Activated naive CD4-positive, alpha-beta T cell treated with anti-CD3 and anti-CD28 coated beads, Interleukin-2, amount 10 ng/mL, durations not matched to agents 7 days and 5 days (primary cell): ENCODE measurements at regions not wholly inside any gene's neighbourhood (a gene's known extent, or its start where the extent isn't known, plus 50 kb on each side); places are given as distances from the start of the nearest gene placed in this dataset.

Experiments
- CTCF ChIA-PET: fragments of 350-600 bp; sonication (Branson Sonifier 250); formaldehyde crosslinking; loops from one replicate; lab custom pipeline; 2021; ENCODE audit warnings: antibody characterized with exemption; lab: Charles Lee
- DNase-seq: peaks from one replicate; pipeline ENCODE4 v3.0.0-alpha.2; 2020
- H3K27ac Mint-ChIP-seq: one replicate; pipeline ENCODE4 v1.8.0; 2021; ENCODE audit warnings: mild to moderate bottlenecking, moderate library complexity, mixed read lengths
- H3K27me3 Mint-ChIP-seq: one replicate; pipeline ENCODE4 v1.8.0; 2021; ENCODE audit warnings: mild to moderate bottlenecking, mixed read lengths
- H3K36me3 Mint-ChIP-seq: one replicate; pipeline ENCODE4 v1.8.0; 2021; ENCODE audit warnings: mixed read lengths
- H3K4me1 Mint-ChIP-seq: one replicate; pipeline ENCODE4 v1.8.0; 2021; ENCODE audit warnings: mixed read lengths
- H3K4me3 Mint-ChIP-seq: one replicate; pipeline ENCODE4 v1.8.0; 2021; ENCODE audit warnings: mild to moderate bottlenecking, moderate library complexity, mixed read lengths
- H3K9me3 Mint-ChIP-seq: one replicate; pipeline ENCODE4 v1.8.0; 2021; ENCODE audit warnings: mixed read lengths

- no peak for DNase-seq
- Mint-ChIP-seq H3K4me3 (no peak overlapping the region), H3K9me3 (no peaks in the 10 kb centered on the region), H3K27me3 (peaks cover 49% of the 10 kb centered on the region), H3K36me3 (no peaks in the 10 kb centered on the region), H3K27ac (no peak overlapping the region), H3K4me1 (no peaks in the 10 kb centered on the region)
- CTCF ChIA-PET: no interaction called here
Observed at GRCh38 chr17:73972901-73973300, 230.6 kb upstream of the RPL38 start.

GRCh38 chr17:73973586-73974409 lies 229.7 kb upstream of the RPL38 start:
- Mint-ChIP-seq H3K4me1 (no peaks in the 10 kb centered on the region), H3K4me3 (no peak overlapping the region), H3K36me3 (no peaks in the 10 kb centered on the region), H3K9me3 (no peaks in the 10 kb centered on the region), H3K27ac (no peak overlapping the region), H3K27me3 (peaks cover 41% of the 10 kb centered on the region)
- CTCF ChIA-PET: no interaction called here
- no peak for DNase-seq

GRCh38 chr17:73974536-73974935 lies 228.9 kb upstream of the RPL38 start:
- no peak overlapping the region for H3K27ac Mint-ChIP-seq
- no peaks in the 10 kb centered on the region for H3K4me1 Mint-ChIP-seq
- no peak for DNase-seq
- no peak overlapping the region for H3K4me3 Mint-ChIP-seq
- peaks cover 39% of the 10 kb centered on the region for H3K27me3 Mint-ChIP-seq
- no peaks in the 10 kb centered on the region for H3K36me3 Mint-ChIP-seq
- CTCF ChIA-PET: no interaction called here
- no peaks in the 10 kb centered on the region for H3K9me3 Mint-ChIP-seq

- CTCF ChIA-PET: no interaction called here
- Mint-ChIP-seq H3K27me3 (peaks cover 36% of the 10 kb centered on the region), H3K4me3 (no peak overlapping the region), H3K9me3 (no peaks in the 10 kb centered on the region), H3K27ac (no peak overlapping the region), H3K36me3 (no peaks in the 10 kb centered on the region), H3K4me1 (no peaks in the 10 kb centered on the region)
- no peak for DNase-seq
Observed at GRCh38 chr17:73976147-73976546, 227.3 kb upstream of the RPL38 start.

GRCh38 chr17:73976676-73977521 lies 226.6 kb upstream of the RPL38 start:
- Mint-ChIP-seq H3K4me3 (no peak overlapping the region), H3K27ac (no peak overlapping the region), H3K4me1 (no peaks in the 10 kb centered on the region), H3K36me3 (no peaks in the 10 kb centered on the region), H3K9me3 (no peaks in the 10 kb centered on the region), H3K27me3 (peaks cover 31% of the 10 kb centered on the region)
- DNase-seq: no peak
- CTCF ChIA-PET: no interaction called here

- CTCF ChIA-PET: no interaction called here
- no peaks in the 10 kb centered on the region for H3K36me3 Mint-ChIP-seq
- DNase-seq: no peak
- H3K4me3 Mint-ChIP-seq: no peak overlapping the region
- peaks cover 25% of the 10 kb centered on the region for H3K27me3 Mint-ChIP-seq
- H3K27ac Mint-ChIP-seq: no peak overlapping the region
- H3K4me1 Mint-ChIP-seq: peaks cover 9% of the 10 kb centered on the region
- no peaks in the 10 kb centered on the region for H3K9me3 Mint-ChIP-seq
Observed at GRCh38 chr17:73980517-73980916, 223.0 kb upstream of the RPL38 start.

GRCh38 chr17:73982871-73983270 lies 220.6 kb upstream of the RPL38 start:
- CTCF ChIA-PET: no interaction called here
- Mint-ChIP-seq H3K9me3 (no peaks in the 10 kb centered on the region), H3K36me3 (no peaks in the 10 kb centered on the region), H3K27ac (no peak overlapping the region), H3K27me3 (peaks cover 28% of the 10 kb centered on the region), H3K4me1 (peaks cover 9% of the 10 kb centered on the region), H3K4me3 (no peak overlapping the region)
- no peak for DNase-seq

- Mint-ChIP-seq H3K27ac (no peak overlapping the region), H3K4me1 (peaks cover 9% of the 10 kb centered on the region), H3K27me3 (peaks cover 29% of the 10 kb centered on the region), H3K9me3 (no peaks in the 10 kb centered on the region), H3K36me3 (no peaks in the 10 kb centered on the region), H3K4me3 (no peak overlapping the region)
- CTCF ChIA-PET: no interaction called here
- DNase-seq: no peak
Observed at GRCh38 chr17:73983621-73984400, 219.7 kb upstream of the RPL38 start.

- no peak for DNase-seq
- no peaks in the 10 kb centered on the region for H3K9me3 Mint-ChIP-seq
- peaks cover 9% of the 10 kb centered on the region for H3K4me1 Mint-ChIP-seq
- H3K27ac Mint-ChIP-seq: no peak overlapping the region
- no peak overlapping the region for H3K4me3 Mint-ChIP-seq
- CTCF ChIA-PET: interaction anchor here (0.5 kb wide), 1 partner anchor 933 kb away, joined by 3 read pairs; no protein-coding TSS in a partner anchor
- H3K36me3 Mint-ChIP-seq: no peaks in the 10 kb centered on the region
- peaks cover 22% of the 10 kb centered on the region for H3K27me3 Mint-ChIP-seq
Observed at GRCh38 chr17:73984941-73985340, 218.5 kb upstream of the RPL38 start.

- no peak overlapping the region for H3K4me3 Mint-ChIP-seq
- H3K36me3 Mint-ChIP-seq: no peaks in the 10 kb centered on the region
- peaks cover 9% of the 10 kb centered on the region for H3K4me1 Mint-ChIP-seq
- no peak for DNase-seq
- H3K27me3 Mint-ChIP-seq: peaks cover 19% of the 10 kb centered on the region
- H3K9me3 Mint-ChIP-seq: no peaks in the 10 kb centered on the region
- CTCF ChIA-PET: interaction anchor here (0.5 kb wide), 2 partner anchors 684 to 934 kb away, joined by 3 to 5 read pairs; no protein-coding TSS in a partner anchor
- no peak overlapping the region for H3K27ac Mint-ChIP-seq
Observed at GRCh38 chr17:73985466-73986015, 217.9 kb upstream of the RPL38 start.

- no peak for DNase-seq
- CTCF ChIA-PET: no interaction called here
- Mint-ChIP-seq H3K4me1 (peaks cover 9% of the 10 kb centered on the region), H3K4me3 (no peak overlapping the region), H3K36me3 (no peaks in the 10 kb centered on the region), H3K27ac (no peak overlapping the region), H3K27me3 (peaks cover 13% of the 10 kb centered on the region), H3K9me3 (no peaks in the 10 kb centered on the region)
Observed at GRCh38 chr17:73986641-73987177, 216.8 kb upstream of the RPL38 start.

GRCh38 chr17:73987395-73987794 lies 216.1 kb upstream of the RPL38 start:
- peaks cover 13% of the 10 kb centered on the region for H3K27me3 Mint-ChIP-seq
- peaks cover 9% of the 10 kb centered on the region for H3K4me1 Mint-ChIP-seq
- H3K9me3 Mint-ChIP-seq: no peaks in the 10 kb centered on the region
- no peaks in the 10 kb centered on the region for H3K36me3 Mint-ChIP-seq
- no peak overlapping the region for H3K27ac Mint-ChIP-seq
- CTCF ChIA-PET: no interaction called here
- no peak overlapping the region for H3K4me3 Mint-ChIP-seq
- DNase-seq: no peak

- Mint-ChIP-seq H3K27me3 (peaks cover 18% of the 10 kb centered on the region), H3K36me3 (no peaks in the 10 kb centered on the region), H3K27ac (no peak overlapping the region), H3K4me1 (peaks cover 6% of the 10 kb centered on the region), H3K4me3 (no peak overlapping the region), H3K9me3 (no peaks in the 10 kb centered on the region)
- CTCF ChIA-PET: no interaction called here
- no peak for DNase-seq
Observed at GRCh38 chr17:73987845-73988509, 215.5 kb upstream of the RPL38 start.
